ENCODE measurements at regions not wholly inside any gene's neighbourhood (a gene's known extent, or its start where the extent isn't known, plus 50 kb on each side); places are given as distances from the start of the nearest gene placed in this dataset.

GRCh38 chr9:8101607-8102006 lies 302.0 kb upstream of the DMAC1 start:
- TF ChIP-seq CTCF (IDR thresholded peaks at IDR 0.05), result no peak
- no peak for TF ChIP-seq EP300 (IDR thresholded peaks at IDR 0.05)
